Endothelial cell of umbilical vein (primary cell): ENCODE measurements at regions not wholly inside any gene's neighbourhood (a gene's known extent, or its start where the extent isn't known, plus 50 kb on each side); places are given as distances from the start of the nearest gene placed in this dataset.

Source experiments
- BruUV-seq: library from RNA; stranded (reverse); fragments of 400-500 nt; replicated peaks from 2 replicates; lab custom pipeline; 2021; lab: Mats Ljungman, UMichigan
- CTCF ChIA-PET: fragments of 300-600, 350-600 bp; sonication (Branson Sonifier 250); formaldehyde crosslinking; loops from one replicate; lab custom pipeline; 2021; ENCODE audit warnings: antibody characterized with exemption, inconsistent platforms; lab: Charles Lee
- POLR2A ChIA-PET: fragments of 300-600, 350-600 bp; sonication (Branson Sonifier 250); formaldehyde crosslinking; loops from one replicate; lab custom pipeline; 2021; ENCODE audit warnings: antibody characterized with exemption, inconsistent platforms; lab: Charles Lee
- DNase-seq: peaks from one replicate; pipeline ENCODE4 v3.0.0-alpha.2; 2011; ENCODE audit warnings: low read depth, low spot score
- FAIRE-seq: peaks from 2 replicates; lab custom pipeline; 2011; peaks lifted over from hg19 to GRCh38; lab: Jason Lieb, UNC
- H2AFZ ChIP-seq: 2 replicates; pipeline ENCODE4 v1.6.0; 2012; ENCODE audit warnings: low read depth, low read length, control low read depth, inconsistent platforms
- H3K27ac ChIP-seq: 2 replicates; pipeline ENCODE4 v1.5.1; 2011; ENCODE audit warnings: low read depth, mild to moderate bottlenecking, control low read depth, low read length, moderate library complexity; ENCODE audit not compliant: insufficient read depth
- H3K27me3 ChIP-seq, 2 experiments: 2 replicates each; pipeline versions ENCODE4 v1.6.0 to v1.6.1; 2011; ENCODE audit warnings: low read length in 2 of 2, mixed read lengths in 1 of 2; ENCODE audit not compliant: control insufficient read depth in 2 of 2, insufficient read depth in 2 of 2
- H3K36me3 ChIP-seq, 2 experiments: 2 replicates in 1 of 2; 3 replicates in 1 of 2; pipeline ENCODE4 v1.5.1; 2011; ENCODE audit warnings: low read length in 2 of 2, mild to moderate bottlenecking in 1 of 2, moderate library complexity in 1 of 2; ENCODE audit not compliant: control insufficient read depth in 2 of 2, insufficient read depth in 2 of 2; ENCODE audit errors: extremely low read depth in 1 of 2
- H3K4me1 ChIP-seq: 3 replicates; pipeline ENCODE4 v1.5.1; 2011; ENCODE audit warnings: mild to moderate bottlenecking, low read length; ENCODE audit not compliant: control insufficient read depth, insufficient read depth; ENCODE audit errors: extremely low read depth
- H3K4me2 ChIP-seq: 2 replicates; pipeline ENCODE4 v1.6.1; 2011; ENCODE audit warnings: low read length, control low read depth, mixed read lengths; ENCODE audit not compliant: insufficient read depth
- H3K4me3 ChIP-seq, 3 experiments: fragments of 200-600 bp in 1 of 3; sonication (generic), shearing (Covaris generic) in 1 of 3; replicated peaks in 1 of 3; 2 replicates each; pipeline ENCODE4 v1.5.1; 2011 to 2016; ENCODE audit warnings: control low read depth in 3 of 3, low read length in 3 of 3, mild to moderate bottlenecking in 2 of 3, inconsistent platforms in 1 of 3, low read depth in 1 of 3, moderate library complexity in 1 of 3; ENCODE audit not compliant: insufficient read depth in 1 of 3
- H3K79me2 ChIP-seq: 2 replicates; pipeline ENCODE4 v1.6.0; 2012; ENCODE audit warnings: low read length, inconsistent platforms; ENCODE audit not compliant: control insufficient read depth, insufficient read depth
- H3K9ac ChIP-seq: replicated peaks from 2 replicates; pipeline ENCODE3; 2011; ENCODE audit warnings: low read length, control low read depth; ENCODE audit not compliant: insufficient read depth; ENCODE audit errors: extremely low read depth
- H3K9me1 ChIP-seq: replicated peaks from 3 replicates; pipeline ENCODE4 v1.6.0; 2011; ENCODE audit warnings: mild to moderate bottlenecking, low read length; ENCODE audit not compliant: control insufficient read depth, insufficient read depth; ENCODE audit errors: extremely low read depth
- H3K9me3 ChIP-seq: replicated peaks from 2 replicates; pipeline ENCODE4 v1.5.1; 2012; ENCODE audit warnings: low read length, inconsistent platforms; ENCODE audit not compliant: control insufficient read depth, insufficient read depth
- H4K20me1 ChIP-seq: replicated peaks from 2 replicates; pipeline ENCODE3; 2011; ENCODE audit warnings: mild to moderate bottlenecking, low read length; ENCODE audit not compliant: control insufficient read depth, insufficient read depth; ENCODE audit errors: extremely low read depth
- EZH2 ChIP-seq: IDR thresholded peaks from 2 replicates; pipeline ENCODE4 v1.6.1; 2012; ENCODE audit warnings: borderline replicate concordance, low read depth, mild to moderate bottlenecking, moderate library complexity, low read length, inconsistent platforms; ENCODE audit not compliant: severe bottlenecking
- FOS ChIP-seq: IDR thresholded peaks from 2 replicates; pipeline ENCODE4 v1.6.1; 2011; ENCODE audit warnings: mild to moderate bottlenecking, low read length, moderate library complexity, borderline replicate concordance; ENCODE audit not compliant: insufficient read depth
- GATA2 ChIP-seq: IDR thresholded peaks from 2 replicates; pipeline ENCODE4 v1.7.0; 2011; ENCODE audit warnings: low read depth, mild to moderate bottlenecking, moderate library complexity, mixed read lengths, low read length; ENCODE audit not compliant: insufficient read length, insufficient read depth
- JUN ChIP-seq: IDR thresholded peaks from 2 replicates; pipeline ENCODE4 v1.6.1; 2011; ENCODE audit warnings: borderline replicate concordance, low read depth; ENCODE audit not compliant: insufficient read length, insufficient read depth
- MYC ChIP-seq: IDR thresholded peaks from one replicate; pipeline ENCODE4 v1.6.1; 2011; ENCODE audit warnings: mild to moderate bottlenecking, low read depth, low read length
- POLR2A ChIP-seq: IDR thresholded peaks from 2 replicates; pipeline ENCODE4 v1.6.1; 2012; ENCODE audit warnings: low read depth, mild to moderate bottlenecking, control low read depth, low read length
- POLR2AphosphoS5 ChIP-seq: IDR thresholded peaks from 2 replicates; pipeline ENCODE4 v1.6.1; 2012; ENCODE audit warnings: low read depth, mild to moderate bottlenecking, control low read depth, low read length, moderate library complexity; ENCODE audit not compliant: insufficient read depth
- dilution Hi-C: fragments of 300-500 bp; cut with MboI; formaldehyde crosslinking; loops from one replicate; pipeline ENCODE4 v1.15.0; 2019; ENCODE audit warnings: low sequenced_read_pairs; ENCODE audit not compliant: extremely low pct_ligation_motif_present
- intact Hi-C: fragments of 100-400 bp; cut with micrococcal nuclease; formaldehyde crosslinking; loops from one replicate; pipeline ENCODE4 v1.10.0; 2022
- TF ChIP-seq, protein P1 (sequence below): IDR thresholded peaks from 2 replicates; pipeline ENCODE4 v1.6.1; 2011; ENCODE audit not compliant: insufficient read depth, insufficient read length
- TF ChIP-seq, protein P2 (sequence below), 2 donors: IDR thresholded peaks; 1 replicate in 1 of 2; 2 replicates in 1 of 2; pipeline ENCODE4 v1.5.1; 2011; ENCODE audit warnings: low read length in 2 of 2, mild to moderate bottlenecking in 2 of 2, moderate library complexity in 2 of 2, control low read depth in 1 of 2, inconsistent platforms in 1 of 2, low read depth in 1 of 2; ENCODE audit not compliant: insufficient read depth in 1 of 2; ENCODE audit errors: extremely low read depth in 1 of 2

DNA sequence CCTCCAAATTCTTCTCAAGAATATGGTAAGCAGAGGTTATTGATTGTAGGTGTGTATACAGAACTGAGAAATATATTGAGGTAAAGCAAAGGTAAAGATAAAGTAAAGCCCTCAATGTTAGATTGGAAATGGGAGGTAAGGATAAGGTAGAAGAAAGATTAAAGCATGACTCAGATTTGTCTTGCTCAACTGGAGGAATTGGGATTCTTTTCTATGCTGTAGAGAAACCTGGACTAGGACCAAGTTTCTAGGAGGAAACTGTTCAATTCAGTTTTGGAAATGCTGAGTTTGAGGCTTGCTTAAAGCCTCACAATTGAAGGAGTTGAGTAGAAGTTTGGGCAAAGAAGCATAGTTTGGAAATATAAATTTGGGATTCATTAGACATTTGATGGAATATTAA is 634.0 kb upstream of the PTCHD4 start:
- CTCF ChIA-PET = no interaction called here
- no peaks in the 10 kb centered on the region for H3K27me3 ChIP-seq
- POLR2A ChIA-PET = no interaction called here
- TF ChIP-seq FOS (no peak), MYC (no peak), POLR2AphosphoS5 (no peak), JUN (no peak), POLR2A (no peak), GATA2 (no peak), EZH2 (no peak)
- TF ChIP-seq, protein P1, sequence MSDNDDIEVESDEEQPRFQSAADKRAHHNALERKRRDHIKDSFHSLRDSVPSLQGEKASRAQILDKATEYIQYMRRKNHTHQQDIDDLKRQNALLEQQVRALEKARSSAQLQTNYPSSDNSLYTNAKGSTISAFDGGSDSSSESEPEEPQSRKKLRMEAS = no peak
- TF ChIP-seq, protein P2, sequence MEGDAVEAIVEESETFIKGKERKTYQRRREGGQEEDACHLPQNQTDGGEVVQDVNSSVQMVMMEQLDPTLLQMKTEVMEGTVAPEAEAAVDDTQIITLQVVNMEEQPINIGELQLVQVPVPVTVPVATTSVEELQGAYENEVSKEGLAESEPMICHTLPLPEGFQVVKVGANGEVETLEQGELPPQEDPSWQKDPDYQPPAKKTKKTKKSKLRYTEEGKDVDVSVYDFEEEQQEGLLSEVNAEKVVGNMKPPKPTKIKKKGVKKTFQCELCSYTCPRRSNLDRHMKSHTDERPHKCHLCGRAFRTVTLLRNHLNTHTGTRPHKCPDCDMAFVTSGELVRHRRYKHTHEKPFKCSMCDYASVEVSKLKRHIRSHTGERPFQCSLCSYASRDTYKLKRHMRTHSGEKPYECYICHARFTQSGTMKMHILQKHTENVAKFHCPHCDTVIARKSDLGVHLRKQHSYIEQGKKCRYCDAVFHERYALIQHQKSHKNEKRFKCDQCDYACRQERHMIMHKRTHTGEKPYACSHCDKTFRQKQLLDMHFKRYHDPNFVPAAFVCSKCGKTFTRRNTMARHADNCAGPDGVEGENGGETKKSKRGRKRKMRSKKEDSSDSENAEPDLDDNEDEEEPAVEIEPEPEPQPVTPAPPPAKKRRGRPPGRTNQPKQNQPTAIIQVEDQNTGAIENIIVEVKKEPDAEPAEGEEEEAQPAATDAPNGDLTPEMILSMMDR (IDR thresholded peaks at IDR 0.05; ENCODE audit: extremely low read depth in 1 of 2, insufficient read depth in 1 of 2, low read depth in 1 of 2, low read length in 2 of 2) = no peak
- DNase-seq = no peak
- no peak overlapping the region for H3K4me3 ChIP-seq
- no peaks in the 10 kb centered on the region for H3K79me2 ChIP-seq
- no peak for FAIRE-seq
- H3K9ac ChIP-seq = no peak overlapping the region
- no peaks in the 10 kb centered on the region for H3K9me3 ChIP-seq
- no peaks in the 10 kb centered on the region for H4K20me1 ChIP-seq
- no peaks in the 10 kb centered on the region for H3K9me1 ChIP-seq
- H3K36me3 ChIP-seq = no peaks in the 10 kb centered on the region
- dilution Hi-C loops (no loop called here), intact Hi-C loops (no loop called here)
- BruUV-seq = no TSS peak
- H2AFZ ChIP-seq = no peak overlapping the region
- H3K4me1 ChIP-seq = no peaks in the 10 kb centered on the region
- H3K27ac ChIP-seq = no peak overlapping the region
- no peak overlapping the region for H3K4me2 ChIP-seq
